ENCODE measurements at regions not wholly inside any gene's neighbourhood (a gene's known extent, or its start where the extent isn't known, plus 50 kb on each side); places are given as distances from the start of the nearest gene placed in this dataset.

- ChIA-PET POLR2A (no interaction called here), CTCF (ENCODE audit: low intra/inter-chr PET ratio) (no interaction called here)
- ATAC-seq (no peak), FAIRE-seq (no peak), DNase-seq (ENCODE audit: extremely low read depth in 1 of 4, low spot score in 3 of 4) (no peak)
- BruUV-seq (replicated peaks) = no TSS peak
- no peaks in the 10 kb centered on the region for H3K27me3 ChIP-seq (ENCODE audit: control insufficient read depth in 2 of 2, insufficient read depth in 2 of 2, low read length in 2 of 2)
- 19% methylated on average over 3 of the region's 4 CpGs for WGBS (ENCODE audit: insufficient coverage, low coverage, missing lambda C conversion rate)
- H4K20me1 ChIP-seq (replicated peaks; ENCODE audit: control insufficient read depth, insufficient read depth, low read length) = no peaks in the 10 kb centered on the region
- H3K79me2 ChIP-seq (ENCODE audit: control insufficient read depth, insufficient read depth, low read length) = no peaks in the 10 kb centered on the region
- no peak overlapping the region for H3K27ac ChIP-seq (ENCODE audit: extremely low read depth, low read depth, low read length)
- no peaks in the 10 kb centered on the region for H3K36me3 ChIP-seq (ENCODE audit: control insufficient read depth, insufficient read depth, low read length)
- no peak overlapping the region for H3K4me2 ChIP-seq (ENCODE audit: insufficient read depth, low read length)
- no peaks in the 10 kb centered on the region for H3K4me1 ChIP-seq (replicated peaks in 1 of 2; ENCODE audit: control insufficient read depth in 2 of 2, insufficient read depth in 2 of 2, low read length in 2 of 2)
- H3K4me3 ChIP-seq = no peak overlapping the region
- intact Hi-C loops (cut with micrococcal nuclease) = no loop called here
- no peak overlapping the region for H2AFZ ChIP-seq (ENCODE audit: low read depth, low read length)
- H3K9me1 ChIP-seq (ENCODE audit: control insufficient read depth, insufficient read depth, low read length) = no peaks in the 10 kb centered on the region
- H3K9me3 ChIP-seq (replicated peaks; ENCODE audit: control insufficient read depth, insufficient read depth, low read depth, low read length) = peaks cover 7% of the 10 kb centered on the region; the same call in 1 of the 2 replicates
- in situ Hi-C loops (cut with MboI) = no loop called here
- H3K9ac ChIP-seq (ENCODE audit: insufficient read depth in 1 of 2, low read depth in 2 of 2, low read length in 2 of 2) = no peak overlapping the region
- TF ChIP-seq TSC22D4 (tag; IDR thresholded peaks at IDR 0.05) (no peak), ZHX1 (conservative IDR thresholded peaks at IDR 0.05; ENCODE audit: low read length) (no peak), PCBP2 (IDR thresholded peaks at IDR 0.05; ENCODE audit: low read depth, low read length, poor library complexity, severe bottlenecking) (no peak), CREB3L1 (IDR thresholded peaks at IDR 0.05; ENCODE audit: borderline replicate concordance, low read depth) (no peak), TSHZ1 (CRISPR knock-in tag; IDR thresholded peaks at IDR 0.05) (no peak), ZNF79 (CRISPR knock-in tag; IDR thresholded peaks at IDR 0.05; ENCODE audit: low read depth) (no peak), JUNB (CRISPR knock-in tag; conservative IDR thresholded peaks at IDR 0.05) (no peak), ZNF124 (CRISPR knock-in tag; IDR thresholded peaks at IDR 0.05) (no peak), E2F4 (CRISPR knock-in tag; IDR thresholded peaks at IDR 0.05; ENCODE audit: low read depth) (no peak), MCM3 (IDR thresholded peaks at IDR 0.05) (no peak), NFE2L1 (tag; IDR thresholded peaks at IDR 0.05; ENCODE audit: borderline replicate concordance, low read depth) (no peak)
These were observed 49.9 kb upstream of the P2RY1 start for GRCh38 chr3:152785051-152785450.

All from K562 (cell line).